Ascending aorta (tissue), 2 donors: ENCODE measurements at regions not wholly inside any gene's neighbourhood (a gene's known extent, or its start where the extent isn't known, plus 50 kb on each side); places are given as distances from the start of the nearest gene placed in this dataset.
"Not testable (repeated sequence)": the region's sequence is repeated elsewhere in the genome, so short reads cannot be mapped to it uniquely, and the experiment has no call there.

Experiments
- DNase-seq, 2 donors: peaks; one replicate each; pipeline ENCODE4 v3.0.0-alpha.2; 2019; ENCODE audit warnings: low spot score in 2 of 2
- H3K27ac ChIP-seq, 2 donors: fragments of 200-600 bp; sonication (generic); one replicate each; pipeline ENCODE4 v1.5.1; 2016 to 2017; ENCODE audit warnings: mild to moderate bottlenecking in 1 of 2
- H3K27me3 ChIP-seq: fragments of 200-600 bp; sonication (generic); one replicate; pipeline ENCODE4 v1.5.1; 2017
- H3K36me3 ChIP-seq, 2 donors: fragments of 200-600 bp; sonication (generic); one replicate each; pipeline ENCODE4 v1.5.1; 2016
- H3K4me1 ChIP-seq, 2 donors: fragments of 200-600 bp; sonication (generic); one replicate each; pipeline ENCODE4 v1.5.1; 2016 to 2017; ENCODE audit warnings: mild to moderate bottlenecking in 1 of 2
- H3K4me3 ChIP-seq, 2 donors: fragments of 200-600 bp; sonication (generic); one replicate each; pipeline ENCODE4 v1.5.1; 2016 to 2017; ENCODE audit warnings: mild to moderate bottlenecking in 1 of 2
- H3K9me3 ChIP-seq, 2 donors: fragments of 200-600 bp; sonication (generic); one replicate each; pipeline ENCODE4 v1.5.1; 2016
- CTCF ChIP-seq, 3 experiments: fragments of 200-600 bp in 2 of 3; fragments of 450-650 bp in 1 of 3; sonication (generic) in 2 of 3; IDR thresholded peaks; one replicate each; pipeline ENCODE4 v1.5.1; 2016 to 2019; ENCODE audit warnings: antibody characterized with exemption in 3 of 3, mild to moderate bottlenecking in 1 of 3, moderate library complexity in 1 of 3
- intact Hi-C: fragments of 100-400 bp; cut with DNase I; formaldehyde crosslinking; loops from one replicate; pipeline ENCODE4 v1.15.1; 2023

- Histone ChIP-seq H3K36me3 (no peaks in the 10 kb centered on the region), H3K27ac (no peak overlapping the region), H3K27me3 (no peaks in the 10 kb centered on the region), H3K4me3 (no peak overlapping the region), H3K9me3 (no peaks in the 10 kb centered on the region), H3K4me1 (no peaks in the 10 kb centered on the region)
- no peak for TF ChIP-seq CTCF (IDR thresholded peaks at IDR 0.05)
- intact Hi-C loops, result no loop called here
- DNase-seq, result no peak
Observed at GRCh38 chr21:31425138-31425537, 81.1 kb upstream of the TIAM1 start.

DNA sequence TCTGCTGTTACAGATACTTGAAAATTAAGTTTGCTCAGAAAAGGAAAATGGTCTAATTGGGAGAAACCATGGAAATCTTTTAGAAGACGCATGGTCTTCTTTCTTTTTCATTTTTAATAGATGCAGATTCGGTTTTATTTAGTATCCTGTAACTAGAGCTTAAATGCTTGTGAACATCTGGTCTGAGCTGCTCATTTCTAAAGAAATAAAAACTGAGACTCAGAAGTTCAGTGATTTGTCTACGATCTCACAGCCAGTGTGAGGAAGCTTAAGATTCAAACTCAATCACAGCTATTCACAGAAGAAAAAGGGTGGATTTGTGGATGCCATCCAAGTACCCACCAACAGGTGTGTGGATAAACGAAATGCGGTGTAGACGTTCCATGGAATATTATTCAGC, 80.0 kb upstream of the TIAM1 start:
- H3K27me3 ChIP-seq, result no peaks in the 10 kb centered on the region
- H3K4me1 ChIP-seq, result no peaks in the 10 kb centered on the region
- no peaks in the 10 kb centered on the region for H3K36me3 ChIP-seq
- H3K4me3 ChIP-seq, result no peak overlapping the region
- DNase-seq, result no peak
- TF ChIP-seq CTCF (IDR thresholded peaks at IDR 0.05), result no peak
- H3K9me3 ChIP-seq, result no peaks in the 10 kb centered on the region
- intact Hi-C loops, result no loop called here
- H3K27ac ChIP-seq, result no peak overlapping the region

DNA sequence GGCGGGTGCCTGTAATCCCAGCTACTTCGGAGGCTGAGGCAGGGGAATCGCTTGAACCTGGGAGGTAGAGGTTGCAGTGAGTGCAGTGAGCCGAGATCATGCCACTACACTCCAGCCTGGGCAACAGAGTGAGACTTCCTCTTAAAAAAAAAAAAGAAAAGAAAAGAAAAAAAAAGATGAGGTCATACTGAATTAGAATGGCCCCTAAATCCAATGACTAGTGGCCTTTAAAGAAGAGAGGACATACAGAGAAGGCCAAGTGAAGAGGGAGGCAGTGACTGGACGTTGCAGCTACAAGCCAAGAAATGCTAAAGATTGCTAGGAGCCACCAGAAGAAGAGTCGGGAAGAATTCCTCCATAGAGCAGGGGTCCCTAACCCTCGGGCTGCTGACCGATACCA, 76.9 kb upstream of the TIAM1 start:
- Histone ChIP-seq H3K27ac (no peak overlapping the region), H3K9me3 (no peaks in the 10 kb centered on the region), H3K4me1 (no peaks in the 10 kb centered on the region), H3K4me3 (no peak overlapping the region), H3K36me3 (no peaks in the 10 kb centered on the region), H3K27me3 (no peaks in the 10 kb centered on the region)
- TF ChIP-seq CTCF (IDR thresholded peaks at IDR 0.05), result no peak
- intact Hi-C loops, result no loop called here
- DNase-seq, result no peak

DNA sequence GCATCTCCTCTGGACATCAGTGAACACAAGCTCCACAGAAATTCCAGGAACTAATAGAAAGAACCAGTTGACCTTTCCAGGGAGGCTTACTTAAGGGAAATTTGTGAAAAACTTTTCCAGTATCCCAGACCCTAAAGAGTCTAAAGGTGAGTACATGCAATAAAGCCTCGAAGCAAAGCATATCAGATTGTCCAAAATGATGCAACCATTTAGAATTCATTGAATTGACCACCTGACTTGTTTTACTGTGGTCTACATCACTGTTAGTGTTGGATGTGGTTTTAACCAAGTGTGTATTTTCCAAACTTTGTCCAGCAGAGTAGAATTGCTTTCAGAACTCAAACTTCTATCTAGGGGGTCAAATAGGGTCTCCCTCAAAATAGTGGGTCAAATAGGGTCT, 76.3 kb upstream of the TIAM1 start:
- intact Hi-C loops, result no loop called here
- H3K9me3 ChIP-seq, result no peaks in the 10 kb centered on the region
- H3K27me3 ChIP-seq, result no peaks in the 10 kb centered on the region
- no peaks in the 10 kb centered on the region for H3K4me1 ChIP-seq
- TF ChIP-seq CTCF (IDR thresholded peaks at IDR 0.05), result no peak
- no peaks in the 10 kb centered on the region for H3K36me3 ChIP-seq
- H3K4me3 ChIP-seq, result no peak overlapping the region
- no peak for DNase-seq
- no peak overlapping the region for H3K27ac ChIP-seq

DNA sequence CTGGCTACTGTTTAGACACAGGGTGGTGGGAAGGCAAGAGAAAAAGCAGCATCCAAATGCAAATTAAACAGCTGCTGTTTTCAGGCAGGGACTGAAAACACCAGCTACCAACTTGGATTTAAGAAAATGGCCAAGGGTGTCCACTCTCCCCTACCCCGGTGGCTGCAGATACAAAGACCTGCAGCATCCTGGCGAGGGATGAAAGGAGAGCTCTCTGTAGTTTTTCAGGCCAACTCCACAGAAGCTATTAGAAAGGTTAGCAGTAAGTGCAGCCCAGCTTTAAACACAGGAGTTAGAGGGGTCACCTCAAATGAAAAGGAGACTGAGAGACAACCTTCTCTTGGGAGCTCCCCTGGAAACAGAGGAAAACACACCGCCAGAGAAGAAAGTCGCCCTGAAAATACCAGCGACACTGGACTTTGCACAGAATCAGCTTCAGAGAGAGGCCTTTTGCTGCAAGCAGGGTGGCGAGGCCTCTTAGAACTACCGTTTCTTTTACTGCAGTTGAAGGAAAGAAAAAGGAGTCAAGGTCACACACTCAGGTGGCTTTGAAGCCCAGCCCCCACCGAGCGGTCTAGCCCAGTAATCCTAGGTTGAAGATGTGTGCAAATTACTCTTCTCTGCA, 74.4 kb upstream of the TIAM1 start:
- Histone ChIP-seq H3K9me3 (no peaks in the 10 kb centered on the region), H3K36me3 (no peaks in the 10 kb centered on the region), H3K27me3 (no peaks in the 10 kb centered on the region), H3K27ac (no peak overlapping the region), H3K4me3 (no peak overlapping the region), H3K4me1 (no peaks in the 10 kb centered on the region)
- intact Hi-C loops, result no loop called here
- no peak for TF ChIP-seq CTCF (IDR thresholded peaks at IDR 0.05)
- no peak for DNase-seq

DNA sequence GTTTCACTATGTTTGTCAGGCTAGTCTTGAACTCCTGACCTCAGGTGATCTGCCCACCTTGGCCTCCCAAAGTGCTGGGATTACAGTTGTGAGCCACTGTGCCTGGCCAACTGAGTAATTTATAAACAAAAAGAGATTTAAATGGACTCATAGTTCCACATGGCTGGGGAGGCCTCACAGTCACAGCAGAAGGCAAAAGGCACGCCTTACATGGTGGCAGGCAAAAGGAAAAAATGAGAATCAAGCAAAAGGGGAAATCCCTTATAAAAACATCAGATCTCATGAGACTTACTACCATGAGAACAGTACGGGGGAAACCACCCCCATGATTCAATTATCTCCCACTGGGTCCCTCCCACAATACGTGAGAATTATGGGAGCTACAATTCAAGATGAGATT, 73.2 kb upstream of the TIAM1 start:
- H3K4me3 ChIP-seq, H3K36me3 ChIP-seq, H3K27me3 ChIP-seq, DNase-seq, H3K4me1 ChIP-seq, H3K27ac ChIP-seq, H3K9me3 ChIP-seq, intact Hi-C loops: not testable (repeated sequence)
